ENCODE measurements at regions not wholly inside any gene's neighbourhood (a gene's known extent, or its start where the extent isn't known, plus 50 kb on each side); places are given as distances from the start of the nearest gene placed in this dataset.
"Not testable (repeated sequence)": the region's sequence is repeated elsewhere in the genome, so short reads cannot be mapped to it uniquely, and the experiment has no call there.

GRCh38 chr4:165813606-165814005 lies 59.4 kb upstream of the TLL1 start:
- in situ Hi-C loops (cut with MboI; ENCODE audit: low sequenced_read_pairs): no loop called here

DNA sequence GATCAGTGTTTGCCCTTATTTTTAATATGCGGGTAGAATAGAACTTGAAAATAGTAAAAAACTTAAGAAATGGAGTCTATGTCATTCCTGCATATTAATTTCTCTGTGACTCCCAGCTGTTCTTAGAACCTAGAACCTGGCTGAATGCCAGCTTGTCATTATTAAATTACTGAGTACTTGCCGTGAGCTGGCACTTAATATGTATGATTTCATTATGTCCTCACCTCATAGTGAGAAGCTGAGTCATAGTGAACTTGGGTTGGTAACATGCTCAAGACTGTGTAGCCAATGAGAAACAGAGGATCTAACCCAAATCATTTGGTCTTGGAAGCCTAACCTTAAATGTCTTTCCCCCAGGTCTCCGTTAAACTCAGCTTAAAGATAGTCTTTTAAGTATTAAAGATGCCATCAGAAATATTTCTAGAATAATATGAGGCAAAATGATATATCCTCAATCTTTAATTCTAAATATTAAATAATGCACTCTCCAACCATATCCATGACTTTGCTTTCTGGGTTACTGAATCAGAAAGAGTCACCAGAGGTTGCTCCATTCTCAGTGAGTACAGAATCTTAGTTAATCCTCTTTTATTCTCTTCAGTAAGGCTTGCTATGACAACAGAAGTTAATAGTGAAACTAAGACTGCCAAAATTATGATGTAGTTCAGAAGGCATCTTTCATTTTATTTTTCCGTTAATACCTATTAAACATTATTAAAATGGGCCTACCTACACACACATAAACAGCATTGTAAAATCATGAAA lies 58.6 kb upstream of the TLL1 start:
- in situ Hi-C loops (cut with MboI; ENCODE audit: low sequenced_read_pairs): no loop called here

DNA sequence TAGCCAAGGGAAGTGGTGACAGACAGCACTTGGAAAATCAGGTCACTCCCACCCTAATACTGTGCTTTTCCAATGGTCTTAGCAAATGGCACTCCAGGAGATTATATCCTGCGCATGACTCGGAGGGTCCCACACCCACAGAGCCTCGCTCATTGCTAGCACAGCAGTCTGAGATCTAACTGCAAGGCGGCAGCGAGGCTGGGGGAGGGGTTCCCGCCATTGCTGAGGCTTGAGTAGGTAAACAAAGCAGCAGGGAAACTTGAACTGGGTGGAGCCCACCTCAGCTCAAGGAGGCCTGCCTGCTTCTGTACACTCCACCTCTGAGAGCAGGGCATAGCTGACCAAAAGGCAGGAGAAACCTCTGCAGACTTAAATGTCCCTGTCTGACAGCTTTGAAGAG lies 53.9 kb upstream of the TLL1 start:
- in situ Hi-C loops (cut with MboI; ENCODE audit: low sequenced_read_pairs): not testable (repeated sequence)
